ENCODE measurements at regions not wholly inside any gene's neighbourhood (a gene's known extent, or its start where the extent isn't known, plus 50 kb on each side); places are given as distances from the start of the nearest gene placed in this dataset.
"Not testable (repeated sequence)": the region's sequence is repeated elsewhere in the genome, so short reads cannot be mapped to it uniquely, and the experiment has no call there.

- peak; percentile 78 for TF ChIP-seq CTCF (IDR thresholded peaks at IDR 0.05; ENCODE audit: insufficient read depth, low read depth, low read length)
- H3K4me3 ChIP-seq (ENCODE audit: low read depth, low read length) = no peak overlapping the region
- DNase-seq (ENCODE audit: low read depth) = peak; percentile 62
These were observed 757.0 kb upstream of the NECTIN3 start for GRCh38 chr3:110314512-110315114.

GRCh38 chr3:110318108-110318507 lies 753.5 kb upstream of the NECTIN3 start:
- H3K4me3 ChIP-seq (ENCODE audit: low read depth, low read length) = no peak overlapping the region
- no peak for DNase-seq (ENCODE audit: low read depth)
- TF ChIP-seq CTCF (IDR thresholded peaks at IDR 0.05; ENCODE audit: insufficient read depth, low read depth, low read length) = no peak

- TF ChIP-seq CTCF (IDR thresholded peaks at IDR 0.05; ENCODE audit: insufficient read depth, low read depth, low read length) = no peak
- H3K4me3 ChIP-seq (ENCODE audit: low read depth, low read length) = no peak overlapping the region
- DNase-seq (ENCODE audit: low read depth) = no peak
These were observed 748.3 kb upstream of the NECTIN3 start for GRCh38 chr3:110323349-110323748.

- no peak overlapping the region for H3K4me3 ChIP-seq (ENCODE audit: low read depth, low read length)
- no peak for TF ChIP-seq CTCF (IDR thresholded peaks at IDR 0.05; ENCODE audit: insufficient read depth, low read depth, low read length)
- DNase-seq (ENCODE audit: low read depth) = no peak
These were observed 747.4 kb upstream of the NECTIN3 start for GRCh38 chr3:110324171-110324705.

- TF ChIP-seq CTCF (IDR thresholded peaks at IDR 0.05; ENCODE audit: insufficient read depth, low read depth, low read length) = no peak
These were observed 743.7 kb upstream of the NECTIN3 start for GRCh38 chr3:110327870-110328269.

GRCh38 chr3:110331562-110331961 lies 740.1 kb upstream of the NECTIN3 start:
- DNase-seq (ENCODE audit: low read depth); H3K4me3 ChIP-seq (ENCODE audit: low read depth, low read length): not testable (repeated sequence)

More at GRCh38 chr3:110327870-110328269, 743.7 kb upstream of the NECTIN3 start:
- no peak for DNase-seq (ENCODE audit: low read depth)
- H3K4me3 ChIP-seq (ENCODE audit: low read depth, low read length) = no peak overlapping the region

GRCh38 chr3:110332629-110333028 lies 739.0 kb upstream of the NECTIN3 start:
- H3K4me3 ChIP-seq (ENCODE audit: low read depth, low read length) = no peak overlapping the region
- no peak for TF ChIP-seq CTCF (IDR thresholded peaks at IDR 0.05; ENCODE audit: insufficient read depth, low read depth, low read length)
- no peak for DNase-seq (ENCODE audit: low read depth)
